Vagina (tissue), 2 donors: ENCODE measurements at regions not wholly inside any gene's neighbourhood (a gene's known extent, or its start where the extent isn't known, plus 50 kb on each side); places are given as distances from the start of the nearest gene placed in this dataset.

ENCODE experiments used
- POLR2A ChIP-seq, 2 donors: fragments of 450-650 bp; IDR thresholded peaks; one replicate each; pipeline ENCODE4 v1.6.1; 2017; ENCODE audit warnings: antibody characterized with exemption in 2 of 2, mild to moderate bottlenecking in 2 of 2, moderate library complexity in 2 of 2
- POLR2AphosphoS5 ChIP-seq, 2 donors: sonication (generic); formaldehyde crosslinking; IDR thresholded peaks; one replicate each; pipeline ENCODE4 v1.9.0; 2017; ENCODE audit warnings: antibody characterized with exemption in 2 of 2, mild to moderate bottlenecking in 2 of 2, low read depth in 1 of 2; ENCODE audit not compliant: insufficient read depth in 1 of 2
- TF ChIP-seq, protein P1 (sequence below), 3 experiments: fragments of 450-650 bp in 2 of 3; fragments of 200-600 bp in 1 of 3; sonication (generic) in 1 of 3; IDR thresholded peaks; one replicate each; pipeline ENCODE4 v1.5.1; 2017 to 2019; ENCODE audit warnings: antibody characterized with exemption in 3 of 3, mild to moderate bottlenecking in 2 of 3, moderate library complexity in 2 of 3

DNA sequence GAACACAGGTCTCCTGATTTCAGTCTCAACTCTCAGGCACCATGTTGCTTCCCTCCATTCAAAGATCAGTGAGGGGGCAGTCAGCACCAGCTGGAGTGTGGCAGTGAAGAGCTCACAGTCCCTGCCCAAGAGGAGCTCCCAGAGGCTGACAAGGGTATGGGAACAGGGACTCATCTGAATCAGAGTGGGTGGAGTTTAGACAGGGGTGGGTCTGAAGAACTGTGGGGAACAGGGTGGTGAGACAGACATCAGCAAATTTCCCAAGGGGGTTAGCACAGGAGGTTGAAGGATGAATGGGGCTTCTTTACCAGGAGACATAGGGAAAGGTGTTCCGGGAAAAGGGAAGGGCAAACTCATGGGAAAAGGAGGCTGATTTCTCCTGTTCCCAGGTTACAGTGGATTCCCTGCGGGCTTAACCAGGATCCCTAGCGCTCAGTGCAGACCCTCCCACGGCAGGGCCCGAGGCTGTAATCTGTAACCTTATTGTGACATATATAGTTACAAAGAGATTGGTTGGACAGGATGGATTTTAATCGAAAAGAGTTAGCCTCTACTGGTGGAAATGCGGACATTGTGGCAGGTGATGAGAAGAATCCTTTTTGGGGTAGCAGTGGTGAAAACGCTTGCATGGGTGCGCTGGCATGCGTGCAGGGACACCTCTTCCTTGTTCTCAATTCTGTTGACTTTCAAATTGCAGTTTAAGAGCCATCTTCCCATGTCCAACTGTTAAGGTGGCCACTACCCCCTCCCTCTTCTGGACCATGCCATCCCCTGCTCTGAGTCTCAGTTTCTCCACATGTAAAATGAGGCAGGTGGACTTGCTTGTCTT is 160.3 kb downstream of the SMAD6 start:
- TF ChIP-seq, protein P1, sequence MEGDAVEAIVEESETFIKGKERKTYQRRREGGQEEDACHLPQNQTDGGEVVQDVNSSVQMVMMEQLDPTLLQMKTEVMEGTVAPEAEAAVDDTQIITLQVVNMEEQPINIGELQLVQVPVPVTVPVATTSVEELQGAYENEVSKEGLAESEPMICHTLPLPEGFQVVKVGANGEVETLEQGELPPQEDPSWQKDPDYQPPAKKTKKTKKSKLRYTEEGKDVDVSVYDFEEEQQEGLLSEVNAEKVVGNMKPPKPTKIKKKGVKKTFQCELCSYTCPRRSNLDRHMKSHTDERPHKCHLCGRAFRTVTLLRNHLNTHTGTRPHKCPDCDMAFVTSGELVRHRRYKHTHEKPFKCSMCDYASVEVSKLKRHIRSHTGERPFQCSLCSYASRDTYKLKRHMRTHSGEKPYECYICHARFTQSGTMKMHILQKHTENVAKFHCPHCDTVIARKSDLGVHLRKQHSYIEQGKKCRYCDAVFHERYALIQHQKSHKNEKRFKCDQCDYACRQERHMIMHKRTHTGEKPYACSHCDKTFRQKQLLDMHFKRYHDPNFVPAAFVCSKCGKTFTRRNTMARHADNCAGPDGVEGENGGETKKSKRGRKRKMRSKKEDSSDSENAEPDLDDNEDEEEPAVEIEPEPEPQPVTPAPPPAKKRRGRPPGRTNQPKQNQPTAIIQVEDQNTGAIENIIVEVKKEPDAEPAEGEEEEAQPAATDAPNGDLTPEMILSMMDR (IDR thresholded peaks at IDR 0.05): no peak
- TF ChIP-seq POLR2AphosphoS5 (IDR thresholded peaks at IDR 0.05; ENCODE audit: insufficient read depth in 1 of 2, low read depth in 1 of 2) (no peak), POLR2A (IDR thresholded peaks at IDR 0.05) (no peak)
